ENCODE measurements at regions not wholly inside any gene's neighbourhood (a gene's known extent, or its start where the extent isn't known, plus 50 kb on each side); places are given as distances from the start of the nearest gene placed in this dataset.

DNA sequence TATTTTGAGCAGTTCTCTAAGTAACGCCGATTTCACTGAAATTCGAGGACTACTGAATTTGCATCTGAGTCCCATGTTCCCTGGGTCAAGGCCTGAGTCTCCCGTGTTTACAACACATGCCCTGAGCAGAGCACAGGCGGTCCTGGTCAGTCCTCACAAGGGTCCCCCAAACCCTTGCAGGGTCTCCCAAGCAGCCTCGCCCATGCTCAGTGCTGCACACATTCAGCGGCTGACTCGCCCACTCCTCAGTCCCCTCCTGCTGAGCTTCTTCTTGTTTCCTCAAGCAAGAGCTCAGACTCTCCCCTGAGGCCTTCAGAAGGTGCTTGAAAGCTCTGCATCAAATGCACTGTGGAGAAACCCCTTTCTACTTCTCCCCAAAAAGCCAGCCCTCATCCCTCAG lies 114.6 kb downstream of the INHBB start:
- H2BK120ac ChIP-seq (replicated peaks; ENCODE audit: low read depth, low read length): no peak overlapping the region
- H3K18ac ChIP-seq (ENCODE audit: extremely low read depth, low read length): no peak overlapping the region
- H2BK12ac ChIP-seq (ENCODE audit: low read depth, low read length): no peak overlapping the region
- no peak overlapping the region for H3K27ac ChIP-seq (ENCODE audit: low read depth, low read length)
- no peak overlapping the region for H4K8ac ChIP-seq (ENCODE audit: extremely low read depth, insufficient read depth, low read length)
- no peaks in the 10 kb centered on the region for H3K36me3 ChIP-seq (ENCODE audit: control insufficient read depth in 2 of 4, insufficient read depth in 4 of 4, low read length in 3 of 4)
- DNase-seq (ENCODE audit: low read depth in 1 of 2, low spot score in 2 of 2) (no peak), FAIRE-seq (no peak)
- no peak overlapping the region for H3K4me2 ChIP-seq (ENCODE audit: insufficient read depth in 1 of 2, low read depth in 2 of 2, low read length in 2 of 2)
- H4K91ac ChIP-seq (replicated peaks; ENCODE audit: insufficient read length, low read length): no peak overlapping the region
- 90% methylated on average over 8 of the region's 8 CpGs; no CpG with 5 or more reads in 1 of the 2 experiments for WGBS, 2 experiments (ENCODE audit: extremely low coverage in 1 of 2, insufficient coverage in 1 of 2, insufficient read length in 1 of 2, insufficient replicate concordance in 2 of 2, low coverage in 1 of 2, low lambda C conversion rate in 2 of 2, missing lambda C conversion rate in 1 of 2)
- H3K79me1 ChIP-seq (ENCODE audit: low read depth, low read length): no peaks in the 10 kb centered on the region
- peaks cover 0 to 5% (median 2%) of the 10 kb centered on the region in 4 experiments; a peak in 6 of 7 replicates for H3K4me1 ChIP-seq (replicated peaks in 1 of 4; ENCODE audit: control insufficient read depth in 3 of 4, insufficient read depth in 4 of 4, low read length in 3 of 4)
- H3K27me3 ChIP-seq (replicated peaks in 1 of 4; ENCODE audit: control insufficient read depth in 3 of 4, extremely low read depth in 1 of 4, insufficient read depth in 3 of 4, low read length in 3 of 4): peaks cover 52 to 62% (median 60%) of the 10 kb centered on the region in 4 experiments
- H2AK5ac ChIP-seq (ENCODE audit: low read depth, low read length): no peak overlapping the region
- no peak overlapping the region for H4K5ac ChIP-seq (ENCODE audit: insufficient read length, low read depth, low read length)
- no peaks in the 10 kb centered on the region for H3K9me3 ChIP-seq (ENCODE audit: insufficient read depth in 2 of 2, low read depth in 1 of 2, low read length in 1 of 2)
- no peak overlapping the region for H2BK15ac ChIP-seq (ENCODE audit: low read length)
- H3K14ac ChIP-seq (ENCODE audit: insufficient read length): no peak overlapping the region
- H3K4ac ChIP-seq (replicated peaks; ENCODE audit: insufficient read length, low read depth, low read length): no peak overlapping the region
- no peak overlapping the region for H2BK20ac ChIP-seq (ENCODE audit: low read length)
- no peak overlapping the region for H2AFZ ChIP-seq (ENCODE audit: low read length)
- H3K9ac ChIP-seq (replicated peaks in 1 of 4; ENCODE audit: extremely low read depth in 1 of 4, low read depth in 3 of 4, low read length in 3 of 4): no peak overlapping the region
- no peak overlapping the region for H2BK5ac ChIP-seq (ENCODE audit: low read depth, low read length)
- no peaks in the 10 kb centered on the region for H3K79me2 ChIP-seq (ENCODE audit: control insufficient read depth in 1 of 2, insufficient read depth in 2 of 2, low read length in 2 of 2)
- no peak for TF ChIP-seq SIN3A (conservative IDR thresholded peaks at IDR 0.05 in 1 of 2, IDR thresholded peaks at IDR 0.05 in 1 of 2; ENCODE audit: low read depth in 1 of 2, low read length in 2 of 2)
- TF ChIP-seq TAF1 (IDR thresholded peaks at IDR 0.05; ENCODE audit: low read depth, low read length): no peak
- no peak for TF ChIP-seq SIRT6 (IDR thresholded peaks at IDR 0.05; ENCODE audit: low read length)
- no peak for TF ChIP-seq E2F6 (IDR thresholded peaks at IDR 0.05)
- TF ChIP-seq BRCA1 (IDR thresholded peaks at IDR 0.05; ENCODE audit: low read depth, low read length): no peak
- no peak for TF ChIP-seq CBX5 (IDR thresholded peaks at IDR 0.05; ENCODE audit: low read depth, low read length)
- no peak for TF ChIP-seq CTBP2 (IDR thresholded peaks at IDR 0.05; ENCODE audit: borderline replicate concordance, insufficient read depth, insufficient read length, low read length)
- no peak for TF ChIP-seq NRF1 (IDR thresholded peaks at IDR 0.05; ENCODE audit: low read depth, low read length)
- TF ChIP-seq FOSL1 (IDR thresholded peaks at IDR 0.05; ENCODE audit: insufficient read depth, low read depth, low read length): no peak
- no peak for TF ChIP-seq TAF7 (optimal IDR thresholded peaks at IDR 0.05; ENCODE audit: borderline replicate concordance, low read depth, low read length)
- no peak for TF ChIP-seq POU5F1 (IDR thresholded peaks at IDR 0.05; ENCODE audit: low read depth, low read length)
- TF ChIP-seq GABPA (IDR thresholded peaks at IDR 0.05; ENCODE audit: borderline replicate concordance, insufficient read depth, low read length): no peak
- no peak overlapping the region for H3K4me3 ChIP-seq (ENCODE audit: extremely low read depth in 1 of 4, insufficient read depth in 2 of 4, low read depth in 3 of 4, low read length in 4 of 4)
- H3K23ac ChIP-seq (ENCODE audit: insufficient read length): no peak overlapping the region
- ChIA-PET CTCF (ENCODE audit: partially characterized antibody) (interaction anchor here (0.6 to 1.2 kb wide), 4 partner anchors 12 to 128 kb away, joined by 3 to 5 read pairs (median 3); no protein-coding TSS in a partner anchor), POLR2A (ENCODE audit: partially characterized antibody) (no interaction called here)
- no peaks in the 10 kb centered on the region for H3K23me2 ChIP-seq (ENCODE audit: low read depth, low read length)
- peaks cover 10 to 20% of the 10 kb centered on the region in 2 experiments for H4K20me1 ChIP-seq (replicated peaks in 1 of 2; ENCODE audit: control insufficient read depth in 1 of 2, insufficient read depth in 2 of 2, low read length in 2 of 2)
- no peak overlapping the region for H3K56ac ChIP-seq (replicated peaks; ENCODE audit: insufficient read length, low read depth, low read length)
